ENCODE measurements at regions not wholly inside any gene's neighbourhood (a gene's known extent, or its start where the extent isn't known, plus 50 kb on each side); places are given as distances from the start of the nearest gene placed in this dataset.
"Not testable (repeated sequence)": the region's sequence is repeated elsewhere in the genome, so short reads cannot be mapped to it uniquely, and the experiment has no call there.

GRCh38 chr18:40258311-40258710 is 1696.7 kb upstream of the PIK3C3 start:
- DNase-seq (ENCODE audit: low spot score): no peak

- DNase-seq (ENCODE audit: low spot score): no peak
Observed at GRCh38 chr18:40250236-40250635, 1704.8 kb upstream of the PIK3C3 start.

- DNase-seq (ENCODE audit: low spot score): no peak
Observed at GRCh38 chr18:40249390-40250080, 1705.5 kb upstream of the PIK3C3 start.

- not testable (repeated sequence) for DNase-seq (ENCODE audit: low spot score)
Observed at GRCh38 chr18:40245612-40246011, 1709.4 kb upstream of the PIK3C3 start.

- DNase-seq (ENCODE audit: low spot score): no peak
Observed at GRCh38 chr18:40243607-40244006, 1711.4 kb upstream of the PIK3C3 start.

- DNase-seq (ENCODE audit: low spot score): no peak
Observed at GRCh38 chr18:40235836-40236235, 1719.2 kb upstream of the PIK3C3 start.

GRCh38 chr18:40235323-40235722 is 1719.7 kb upstream of the PIK3C3 start:
- no peak for DNase-seq (ENCODE audit: low spot score)

GRCh38 chr18:40233931-40234616 is 1721.0 kb upstream of the PIK3C3 start:
- DNase-seq (ENCODE audit: low spot score): no peak

- DNase-seq (ENCODE audit: low spot score): no peak
Observed at GRCh38 chr18:40222776-40223175, 1732.3 kb upstream of the PIK3C3 start.

- no peak for DNase-seq (ENCODE audit: low spot score)
Observed at GRCh38 chr18:40216856-40217255, 1738.2 kb upstream of the PIK3C3 start.

- no peak for DNase-seq (ENCODE audit: low spot score)
Observed at GRCh38 chr18:40215979-40216378, 1739.1 kb upstream of the PIK3C3 start.

GRCh38 chr18:40210696-40211095 is 1744.3 kb upstream of the PIK3C3 start:
- no peak for DNase-seq (ENCODE audit: low spot score)

GRCh38 chr18:40208958-40209357 is 1746.1 kb upstream of the PIK3C3 start:
- no peak for DNase-seq (ENCODE audit: low spot score)

GRCh38 chr18:40197711-40198110 is 1757.3 kb upstream of the PIK3C3 start:
- no peak for DNase-seq (ENCODE audit: low spot score)

- DNase-seq (ENCODE audit: low spot score): no peak
Observed at GRCh38 chr18:40186677-40187076, 1768.4 kb upstream of the PIK3C3 start.

GRCh38 chr18:40179729-40180461 is 1775.1 kb upstream of the PIK3C3 start:
- no peak for DNase-seq (ENCODE audit: low spot score)

GRCh38 chr18:40168026-40168425 is 1787.0 kb upstream of the PIK3C3 start:
- no peak for DNase-seq (ENCODE audit: low spot score)

GRCh38 chr18:40163254-40163653 is 1791.8 kb upstream of the PIK3C3 start:
- DNase-seq (ENCODE audit: low spot score): no peak

GRCh38 chr18:40160361-40160760 is 1794.7 kb upstream of the PIK3C3 start:
- no peak for DNase-seq (ENCODE audit: low spot score)

- DNase-seq (ENCODE audit: low spot score): no peak
Observed at GRCh38 chr18:40159141-40160017, 1795.7 kb upstream of the PIK3C3 start.

- DNase-seq (ENCODE audit: low spot score): no peak
Observed at GRCh38 chr18:40157120-40157519, 1797.9 kb upstream of the PIK3C3 start.

GRCh38 chr18:40152859-40153258 is 1802.2 kb upstream of the PIK3C3 start:
- no peak for DNase-seq (ENCODE audit: low spot score)

All from CD4-positive, alpha-beta T cell treated with Interleukin-6 at 100 ng/mL for 8 hours (primary cell).